A673 (cell line): ENCODE measurements at regions not wholly inside any gene's neighbourhood (a gene's known extent, or its start where the extent isn't known, plus 50 kb on each side); places are given as distances from the start of the nearest gene placed in this dataset.

Source experiments
- BruUV-seq: library from RNA; stranded (reverse); fragments of 400-500 nt; replicated peaks from 2 replicates; lab custom pipeline; 2021; lab: Mats Ljungman, UMichigan
- CTCF ChIA-PET: fragments of 300-600 bp; sonication (Branson Sonifier 250); formaldehyde crosslinking; loops from one replicate; lab custom pipeline; 2022; ENCODE audit warnings: antibody characterized with exemption; lab: Charles Lee
- POLR2A ChIA-PET: fragments of 300-600 bp; sonication (Branson Sonifier 250); formaldehyde crosslinking; loops from one replicate; lab custom pipeline; 2022; ENCODE audit warnings: antibody characterized with exemption; ENCODE audit not compliant: low non-redundant PET; lab: Charles Lee
- DNase-seq: peaks from one replicate; pipeline ENCODE4 v3.0.0-alpha.2; 2015; ENCODE audit warnings: low spot score
- H3K27ac ChIP-seq: fragments of 200-600 bp; sonication (generic); 2 replicates; pipeline ENCODE4 v1.5.1; 2016; ENCODE audit warnings: mixed run types, low read depth, mild to moderate bottlenecking, mixed read lengths, antibody characterized with exemption, low read length; ENCODE audit not compliant: poor library complexity, severe bottlenecking
- H3K27me3 ChIP-seq: fragments of 200-600 bp; sonication (generic); replicated peaks from 2 replicates; pipeline ENCODE4 v1.6.1; 2017; ENCODE audit warnings: mixed run types, low read depth, mild to moderate bottlenecking, mixed read lengths, antibody characterized with exemption, low read length; ENCODE audit not compliant: insufficient read depth, poor library complexity
- H3K36me3 ChIP-seq: fragments of 200-600 bp; sonication (generic); 2 replicates; pipeline ENCODE4 v1.6.1; 2016; ENCODE audit warnings: mixed run types, mild to moderate bottlenecking, mixed read lengths, antibody characterized with exemption, low read length; ENCODE audit not compliant: insufficient read depth, poor library complexity, severe bottlenecking
- H3K4me1 ChIP-seq: fragments of 200-600 bp; sonication (generic); 2 replicates; pipeline ENCODE4 v1.6.1; 2017; ENCODE audit warnings: mixed run types, mild to moderate bottlenecking, mixed read lengths, antibody characterized with exemption, low read length; ENCODE audit not compliant: insufficient read depth, poor library complexity, severe bottlenecking
- H3K4me3 ChIP-seq: fragments of 200-600 bp; sonication (generic); 2 replicates; pipeline ENCODE4 v1.5.1; 2016; ENCODE audit warnings: low read depth, mixed run types, mild to moderate bottlenecking, mixed read lengths, low read length; ENCODE audit not compliant: poor library complexity, severe bottlenecking
- H3K9me3 ChIP-seq: fragments of 200-600 bp; sonication (generic); 2 replicates; pipeline ENCODE4 v1.6.1; 2016; ENCODE audit warnings: mixed run types, low read depth, mild to moderate bottlenecking, mixed read lengths, antibody characterized with exemption, low read length; ENCODE audit not compliant: poor library complexity, severe bottlenecking
- EZH2 ChIP-seq: fragments of 200-600 bp; sonication (generic); IDR thresholded peaks from 2 replicates; pipeline ENCODE4 v1.6.1; 2017; ENCODE audit warnings: borderline replicate concordance, low read depth, mild to moderate bottlenecking, mixed read lengths, antibody characterized with exemption, low read length; ENCODE audit not compliant: poor library complexity, severe bottlenecking
- intact Hi-C: fragments of 100-400 bp; cut with micrococcal nuclease; formaldehyde crosslinking; loops from one replicate; pipeline ENCODE4 v1.10.0; 2022; ENCODE audit not compliant: unreplicated experiment
- TF ChIP-seq, protein P1 (sequence below): fragments of 300-800, 200-600 bp; sonication (generic); conservative IDR thresholded peaks from 2 replicates; pipeline ENCODE4 v1.5.1; 2017; ENCODE audit warnings: low read depth, mild to moderate bottlenecking, antibody characterized with exemption, low read length, moderate library complexity, mixed read lengths

DNA sequence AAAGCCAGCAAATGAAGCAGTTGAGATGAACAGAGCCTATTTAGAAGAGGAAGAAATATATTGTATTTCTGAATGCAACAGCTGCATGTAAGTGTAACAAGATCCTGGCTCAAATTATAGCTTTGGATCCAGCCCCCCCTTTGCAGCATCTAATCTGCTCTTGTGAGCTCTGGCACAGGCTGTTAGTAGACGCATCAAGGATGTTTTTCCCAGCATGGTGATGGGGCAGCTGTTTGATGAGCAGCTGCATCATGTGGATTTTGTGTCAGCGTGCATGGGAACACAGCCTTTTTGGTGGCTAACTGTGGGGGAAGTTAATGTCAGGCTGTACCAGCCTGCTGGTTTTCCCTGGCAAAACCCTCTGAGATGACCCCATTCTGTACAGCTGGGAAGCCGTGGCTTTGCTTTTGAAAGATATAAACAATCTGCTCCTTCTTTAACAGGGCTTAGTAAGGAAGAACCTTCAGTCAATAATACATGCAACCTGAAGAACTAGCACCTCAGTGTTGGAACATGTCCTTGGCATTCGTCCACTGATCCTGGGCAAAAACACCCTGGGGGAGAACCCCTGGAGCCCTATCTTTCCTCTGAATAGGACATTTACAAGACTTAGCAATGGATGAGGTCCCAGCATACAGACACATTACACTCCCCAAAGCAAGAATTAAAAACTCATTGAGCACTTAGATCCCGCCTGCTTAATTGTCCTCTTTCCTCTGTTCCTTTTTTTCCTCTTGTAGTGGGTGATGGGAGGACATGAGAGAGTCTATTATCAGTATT, 70.6 kb downstream of the NPS start:
- intact Hi-C loops = no loop called here
- ChIA-PET CTCF (no interaction called here), POLR2A (no interaction called here)
- no TSS peak for BruUV-seq
- Histone ChIP-seq H3K4me3 (no peak overlapping the region), H3K27ac (no peak overlapping the region), H3K4me1 (no peaks in the 10 kb centered on the region), H3K9me3 (peaks cover 3% of the 10 kb centered on the region), H3K36me3 (no peaks in the 10 kb centered on the region), H3K27me3 (peaks cover 80% of the 10 kb centered on the region)
- DNase-seq = no peak
- TF ChIP-seq EZH2 = no peak
- TF ChIP-seq, protein P1, sequence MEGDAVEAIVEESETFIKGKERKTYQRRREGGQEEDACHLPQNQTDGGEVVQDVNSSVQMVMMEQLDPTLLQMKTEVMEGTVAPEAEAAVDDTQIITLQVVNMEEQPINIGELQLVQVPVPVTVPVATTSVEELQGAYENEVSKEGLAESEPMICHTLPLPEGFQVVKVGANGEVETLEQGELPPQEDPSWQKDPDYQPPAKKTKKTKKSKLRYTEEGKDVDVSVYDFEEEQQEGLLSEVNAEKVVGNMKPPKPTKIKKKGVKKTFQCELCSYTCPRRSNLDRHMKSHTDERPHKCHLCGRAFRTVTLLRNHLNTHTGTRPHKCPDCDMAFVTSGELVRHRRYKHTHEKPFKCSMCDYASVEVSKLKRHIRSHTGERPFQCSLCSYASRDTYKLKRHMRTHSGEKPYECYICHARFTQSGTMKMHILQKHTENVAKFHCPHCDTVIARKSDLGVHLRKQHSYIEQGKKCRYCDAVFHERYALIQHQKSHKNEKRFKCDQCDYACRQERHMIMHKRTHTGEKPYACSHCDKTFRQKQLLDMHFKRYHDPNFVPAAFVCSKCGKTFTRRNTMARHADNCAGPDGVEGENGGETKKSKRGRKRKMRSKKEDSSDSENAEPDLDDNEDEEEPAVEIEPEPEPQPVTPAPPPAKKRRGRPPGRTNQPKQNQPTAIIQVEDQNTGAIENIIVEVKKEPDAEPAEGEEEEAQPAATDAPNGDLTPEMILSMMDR = no peak

DNA sequence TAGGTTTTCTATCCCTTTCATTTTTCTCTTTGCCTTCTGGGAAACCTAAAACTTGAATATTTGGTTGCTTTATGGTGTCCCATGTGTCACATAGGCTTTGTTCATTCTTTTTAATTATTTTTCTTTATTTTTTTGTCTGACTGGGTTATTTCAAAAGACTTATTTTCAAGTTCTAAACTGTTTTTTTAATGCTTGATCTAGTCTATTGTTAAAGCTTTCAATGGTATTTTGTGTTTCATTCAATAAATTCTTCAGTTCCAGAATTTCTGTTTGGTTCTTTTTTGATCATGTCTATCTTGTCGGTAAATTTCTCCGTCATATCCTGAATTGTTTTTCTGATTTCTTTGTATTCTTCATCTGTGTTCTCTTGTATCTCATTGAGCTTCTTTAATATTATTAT, 86.8 kb downstream of the NPS start:
- intact Hi-C loops = no loop called here
- TF ChIP-seq, protein P1 = no peak
- TF ChIP-seq EZH2 = no peak
- Histone ChIP-seq H3K27ac (no peak overlapping the region), H3K27me3 (no peaks in the 10 kb centered on the region), H3K4me1 (no peaks in the 10 kb centered on the region), H3K9me3 (no peaks in the 10 kb centered on the region), H3K4me3 (no peak overlapping the region), H3K36me3 (no peaks in the 10 kb centered on the region)
- no TSS peak for BruUV-seq
- ChIA-PET POLR2A (no interaction called here), CTCF (no interaction called here)
- DNase-seq = no peak

DNA sequence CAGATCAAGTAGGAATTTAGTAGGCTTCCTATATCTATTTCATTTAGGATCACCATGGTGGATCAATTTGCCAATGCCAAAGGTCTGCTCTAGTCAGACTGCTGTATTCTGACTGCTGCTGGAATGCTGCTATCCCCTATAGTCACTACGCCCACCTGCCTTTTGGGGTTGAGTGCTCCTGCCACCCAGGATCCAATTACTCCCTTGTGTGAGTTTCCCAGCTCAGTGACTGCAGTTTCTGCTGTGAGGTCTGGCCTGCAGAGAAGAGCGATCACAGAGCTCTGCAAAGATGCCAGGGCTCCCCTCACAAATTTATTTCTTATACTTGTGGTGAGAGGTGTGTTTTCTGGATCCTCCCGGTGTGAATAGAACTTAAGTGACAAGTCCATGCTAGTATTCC, 88.1 kb upstream of the FOXI2 start:
- intact Hi-C loops = no loop called here
- no TSS peak for BruUV-seq
- no peaks in the 10 kb centered on the region for H3K36me3 ChIP-seq
- no peak for DNase-seq
- POLR2A ChIA-PET = no interaction called here
- CTCF ChIA-PET = no interaction called here
- no peaks in the 10 kb centered on the region for H3K9me3 ChIP-seq
- no peak for TF ChIP-seq EZH2
- TF ChIP-seq, protein P1 = no peak
- peaks cover 15% of the 10 kb centered on the region for H3K27me3 ChIP-seq
- H3K27ac ChIP-seq = no peak overlapping the region
- H3K4me1 ChIP-seq = no peaks in the 10 kb centered on the region
- H3K4me3 ChIP-seq = no peak overlapping the region
